GM18909 (cell line): ENCODE measurements at regions not wholly inside any gene's neighbourhood (a gene's known extent, or its start where the extent isn't known, plus 50 kb on each side); places are given as distances from the start of the nearest gene placed in this dataset.
"Not testable (repeated sequence)": the region's sequence is repeated elsewhere in the genome, so short reads cannot be mapped to it uniquely, and the experiment has no call there.

Source experiments
- ATAC-seq: cut with Tn5 transposase; IDR thresholded peaks from one replicate; pipeline ENCODE4 v1.9.1; 2021; ENCODE audit warnings: mild to moderate bottlenecking; ENCODE audit not compliant: unreplicated experiment, poor library complexity

GRCh38 chr16:48059190-48059589 lies 96.6 kb downstream of the ABCC12 start:
- not testable (repeated sequence) for ATAC-seq

- no peak for ATAC-seq
These were observed 98.7 kb downstream of the ABCC12 start for GRCh38 chr16:48057048-48057447.

- ATAC-seq, result peak; percentile 74
These were observed 100.8 kb downstream of the ABCC12 start for GRCh38 chr16:48054881-48055601.

- ATAC-seq, result no peak
These were observed 102.4 kb downstream of the ABCC12 start for GRCh38 chr16:48053418-48053745.

- no peak for ATAC-seq
These were observed 102.9 kb downstream of the ABCC12 start for GRCh38 chr16:48052731-48053417.

GRCh38 chr16:48050871-48051270 lies 104.9 kb downstream of the ABCC12 start:
- ATAC-seq, result no peak

- ATAC-seq, result no peak
These were observed 105.9 kb downstream of the ABCC12 start for GRCh38 chr16:48049847-48050246.

GRCh38 chr16:48047720-48048119 lies 108.1 kb downstream of the ABCC12 start:
- no peak for ATAC-seq

GRCh38 chr16:48047241-48047640 lies 108.6 kb downstream of the ABCC12 start:
- no peak for ATAC-seq

- ATAC-seq, result no peak
These were observed 111.7 kb downstream of the ABCC12 start for GRCh38 chr16:48044117-48044516.

- no peak for ATAC-seq
These were observed 113.8 kb downstream of the ABCC12 start for GRCh38 chr16:48041981-48042421.

GRCh38 chr16:48035142-48035541 lies 120.7 kb downstream of the ABCC12 start:
- ATAC-seq, result no peak

GRCh38 chr16:48030926-48031325 lies 124.9 kb downstream of the ABCC12 start:
- ATAC-seq, result no peak

- ATAC-seq, result no peak
These were observed 126.0 kb downstream of the ABCC12 start for GRCh38 chr16:48029768-48030167.

- no peak for ATAC-seq
These were observed 130.4 kb downstream of the ABCC12 start for GRCh38 chr16:48025359-48025758.

GRCh38 chr16:48024042-48024441 lies 131.8 kb downstream of the ABCC12 start:
- no peak for ATAC-seq

GRCh38 chr16:48022496-48022895 lies 133.3 kb downstream of the ABCC12 start:
- ATAC-seq, result no peak

- not testable (repeated sequence) for ATAC-seq
These were observed 135.2 kb downstream of the ABCC12 start for GRCh38 chr16:48020617-48021016.

GRCh38 chr16:48014349-48015135 lies 141.3 kb downstream of the ABCC12 start:
- no peak for ATAC-seq

GRCh38 chr16:48013491-48013901 lies 142.3 kb downstream of the ABCC12 start:
- ATAC-seq, result no peak
